CD14-positive monocyte (primary cell): ENCODE measurements at regions not wholly inside any gene's neighbourhood (a gene's known extent, or its start where the extent isn't known, plus 50 kb on each side); places are given as distances from the start of the nearest gene placed in this dataset.
A peak's percentile ranks its signal among the peaks of the same experiment; 100 is the strongest.

Source experiments
- DNase-seq, 3 donors: peaks; one replicate each; pipeline ENCODE4 v3.0.0-alpha.2; 2011 to 2022
- H2AFZ ChIP-seq: 2 replicates; pipeline ENCODE4 v1.6.0; 2012; ENCODE audit warnings: mild to moderate bottlenecking, low read depth, low read length, inconsistent platforms; ENCODE audit not compliant: insufficient read depth, poor library complexity, severe bottlenecking
- H3K27ac ChIP-seq, 2 donors: 1 replicate in 1 of 2; 2 replicates in 1 of 2; pipeline ENCODE4 v1.5.1; 2012 to 2013; ENCODE audit warnings: low read length in 2 of 2, control low read depth in 1 of 2, inconsistent platforms in 1 of 2, low read depth in 1 of 2, mild to moderate bottlenecking in 1 of 2
- H3K27me3 ChIP-seq, 2 donors: one replicate each; pipeline versions ENCODE4 v1.6.0 to v1.6.1; 2011 to 2013; ENCODE audit warnings: low read length in 2 of 2; ENCODE audit not compliant: control insufficient read depth in 2 of 2, insufficient read depth in 2 of 2
- H3K36me3 ChIP-seq, 2 donors: replicated peaks in 1 of 2; 1 replicate in 1 of 2; 2 replicates in 1 of 2; pipeline versions ENCODE4 v1.5.1 to v1.6.1; 2012 to 2013; ENCODE audit warnings: low read length in 2 of 2, control low read depth in 1 of 2, inconsistent platforms in 1 of 2, mild to moderate bottlenecking in 1 of 2; ENCODE audit not compliant: insufficient read depth in 2 of 2, control insufficient read depth in 1 of 2
- H3K4me1 ChIP-seq, 2 donors: 1 replicate in 1 of 2; 2 replicates in 1 of 2; pipeline versions ENCODE4 v1.5.1 to v1.6.1; 2012 to 2013; ENCODE audit warnings: low read length in 2 of 2, control low read depth in 1 of 2, inconsistent platforms in 1 of 2, mild to moderate bottlenecking in 1 of 2, moderate library complexity in 1 of 2; ENCODE audit not compliant: insufficient read depth in 2 of 2, control insufficient read depth in 1 of 2
- H3K4me2 ChIP-seq: replicated peaks from 2 replicates; pipeline ENCODE3; 2012; ENCODE audit warnings: low read length, moderate library complexity, mild to moderate bottlenecking; ENCODE audit not compliant: poor library complexity, severe bottlenecking; ENCODE audit errors: extremely low read depth
- H3K4me3 ChIP-seq, 3 experiments: fragments of 200-600 bp in 1 of 3; sonication (generic) in 1 of 3; replicated peaks in 1 of 3; 1 replicate in 2 of 3; 2 replicates in 1 of 3; pipeline ENCODE4 v1.5.1; 2011 to 2013; ENCODE audit warnings: low read length in 3 of 3, mild to moderate bottlenecking in 3 of 3, control low read depth in 2 of 3, low read depth in 2 of 3, inconsistent platforms in 1 of 3, moderate library complexity in 1 of 3
- H3K79me2 ChIP-seq: 2 replicates; pipeline ENCODE4 v1.6.0; 2012; ENCODE audit warnings: mild to moderate bottlenecking, control low read depth, inconsistent platforms, low read length, moderate library complexity; ENCODE audit not compliant: insufficient read depth
- H3K9ac ChIP-seq: 2 replicates; pipeline ENCODE4 v1.6.0; 2017; ENCODE audit warnings: low read length, mild to moderate bottlenecking; ENCODE audit not compliant: insufficient read depth, poor library complexity, severe bottlenecking
- H3K9me3 ChIP-seq, 2 donors: replicated peaks in 1 of 2; 1 replicate in 1 of 2; 2 replicates in 1 of 2; pipeline versions ENCODE4 v1.5.1 to v1.6.1; 2012 to 2013; ENCODE audit warnings: low read length in 2 of 2, control low read depth in 1 of 2; ENCODE audit not compliant: control insufficient read depth in 1 of 2, insufficient read depth in 1 of 2
- H4K20me1 ChIP-seq: 2 replicates; pipeline ENCODE4 v1.6.0; 2012; ENCODE audit warnings: mild to moderate bottlenecking, low read length, control low read depth, moderate library complexity; ENCODE audit not compliant: insufficient read depth
- H3K27ac Mint-ChIP-seq, 7 donors: one replicate each; pipeline ENCODE4 v1.8.0; 2020; ENCODE audit warnings: mild to moderate bottlenecking in 7 of 7, mixed read lengths in 7 of 7, moderate library complexity in 6 of 7, inconsistent platforms in 2 of 7
- H3K27me3 Mint-ChIP-seq, 3 donors: one replicate each; pipeline ENCODE4 v1.8.0; 2021 to 2022; ENCODE audit warnings: low read depth in 3 of 3, mild to moderate bottlenecking in 3 of 3, mixed read lengths in 3 of 3, moderate library complexity in 3 of 3, inconsistent platforms in 1 of 3
- H3K36me3 Mint-ChIP-seq, 2 donors: one replicate each; pipeline ENCODE4 v1.8.0; 2020; ENCODE audit warnings: mixed read lengths in 2 of 2, inconsistent platforms in 1 of 2, mild to moderate bottlenecking in 1 of 2
- H3K4me1 Mint-ChIP-seq: one replicate; pipeline ENCODE4 v1.8.0; 2020; ENCODE audit warnings: mild to moderate bottlenecking, mixed read lengths
- H3K4me3 Mint-ChIP-seq, 2 donors: one replicate each; pipeline ENCODE4 v1.8.0; 2020; ENCODE audit warnings: mild to moderate bottlenecking in 2 of 2, mixed read lengths in 2 of 2, moderate library complexity in 1 of 2
- H3K9me3 Mint-ChIP-seq, 7 donors: one replicate each; pipeline ENCODE4 v1.8.0; 2020 to 2022; ENCODE audit warnings: mixed read lengths in 7 of 7, mild to moderate bottlenecking in 6 of 7, moderate library complexity in 6 of 7, inconsistent platforms in 2 of 7
- CTCF ChIP-seq: fragments of 200-600 bp; IDR thresholded peaks from one replicate; pipeline ENCODE4 v1.8.0; 2022; ENCODE audit warnings: antibody characterized with exemption, mild to moderate bottlenecking
- WGBS: methylation state at CpG from one replicate; pipeline ENCODE4 v1.1.5; 2013; ENCODE audit warnings: missing lambda C conversion rate; ENCODE audit not compliant: insufficient coverage; 5-methylcytosine and 5-hydroxymethylcytosine counted together
- intact Hi-C, 2 donors: fragments of 100-400 bp; cut with micrococcal nuclease; formaldehyde crosslinking; loops; one replicate each; pipeline versions ENCODE4 v1.15.0 to v1.15.1; 2023

GRCh38 chr16:65281586-65281985 is 159.7 kb upstream of the CDH11 start:
- H3K79me2 ChIP-seq, result no peaks in the 10 kb centered on the region
- no peak for TF ChIP-seq CTCF
- no peak overlapping the region for H3K9ac ChIP-seq
- H3K4me3 ChIP-seq, result no peak overlapping the region
- DNase-seq, result no peak
- WGBS, result 67% methylated on average over 1 of the region's 2 CpGs
- no peak overlapping the region for H3K27ac ChIP-seq
- no peaks in the 10 kb centered on the region for H3K9me3 ChIP-seq
- Mint-ChIP-seq H3K36me3 (no peaks in the 10 kb centered on the region), H3K27ac (no peak overlapping the region), H3K4me3 (no peak overlapping the region), H3K27me3 (peaks cover 0 to 2% (median 0%) of the 10 kb centered on the region in 3 donors), H3K9me3 (peaks cover 0 to 4% (median 1%) of the 10 kb centered on the region in 7 donors), H3K4me1 (no peaks in the 10 kb centered on the region)
- no peaks in the 10 kb centered on the region for H3K27me3 ChIP-seq
- H3K4me2 ChIP-seq, result no peak overlapping the region
- intact Hi-C loops, result no loop called here
- H2AFZ ChIP-seq, result no peak overlapping the region
- H3K4me1 ChIP-seq, result no peaks in the 10 kb centered on the region
- H3K36me3 ChIP-seq, result no peaks in the 10 kb centered on the region
- H4K20me1 ChIP-seq, result no peaks in the 10 kb centered on the region

- H3K9me3 ChIP-seq, result no peaks in the 10 kb centered on the region
- intact Hi-C loops, result no loop called here
- Mint-ChIP-seq H3K9me3 (peaks cover 0 to 4% (median 1%) of the 10 kb centered on the region in 7 donors), H3K36me3 (no peaks in the 10 kb centered on the region), H3K27ac (peak overlapping the region in 1 of 7 donors; percentile 80), H3K4me1 (no peaks in the 10 kb centered on the region), H3K27me3 (peaks cover 0 to 2% (median 0%) of the 10 kb centered on the region in 3 donors), H3K4me3 (no peak overlapping the region)
- no peaks in the 10 kb centered on the region for H3K4me1 ChIP-seq
- 79% methylated on average over 6 of the region's 8 CpGs for WGBS
- H4K20me1 ChIP-seq, result no peaks in the 10 kb centered on the region
- no peak for DNase-seq
- H3K36me3 ChIP-seq, result no peaks in the 10 kb centered on the region
- H3K27me3 ChIP-seq, result no peaks in the 10 kb centered on the region
- no peak overlapping the region for H3K9ac ChIP-seq
- H3K27ac ChIP-seq, result no peak overlapping the region
- no peak overlapping the region for H2AFZ ChIP-seq
- no peaks in the 10 kb centered on the region for H3K79me2 ChIP-seq
- no peak overlapping the region for H3K4me3 ChIP-seq
- H3K4me2 ChIP-seq, result no peak overlapping the region
- no peak for TF ChIP-seq CTCF
Measured at GRCh38 chr16:65280845-65281512, 159.1 kb upstream of the CDH11 start.
